RWPE1 (cell line): ENCODE measurements at regions not wholly inside any gene's neighbourhood (a gene's known extent, or its start where the extent isn't known, plus 50 kb on each side); places are given as distances from the start of the nearest gene placed in this dataset.
A peak's percentile ranks its signal among the peaks of the same experiment; 100 is the strongest.
"Not testable (repeated sequence)": the region's sequence is repeated elsewhere in the genome, so short reads cannot be mapped to it uniquely, and the experiment has no call there.

ENCODE experiments used
- CTCF ChIA-PET: fragments of 350-600 bp; sonication (Branson Sonifier 250); formaldehyde crosslinking; extraction: SDS; loops from one replicate; lab custom pipeline; 2021; lab: Yijun Ruan, JAX
- POLR2A ChIA-PET: fragments of 400-600 bp; formaldehyde crosslinking; extraction: SDS; loops from one replicate; lab custom pipeline; 2020; ENCODE audit warnings: antibody characterized with exemption; ENCODE audit not compliant: low non-redundant PET; lab: Yijun Ruan, JAX
- DNase-seq: peaks from one replicate; pipeline ENCODE4 v3.0.0; 2012; ENCODE audit warnings: low spot score
- H3K27ac ChIP-seq: fragments of 450-650 bp; 2 replicates; pipeline ENCODE4 v1.5.1; 2017
- TF ChIP-seq, protein P1 (sequence below): fragments of 450-650 bp; conservative IDR thresholded peaks from 2 replicates; pipeline ENCODE4 v1.5.1; 2017; ENCODE audit warnings: low read depth, mild to moderate bottlenecking

DNA sequence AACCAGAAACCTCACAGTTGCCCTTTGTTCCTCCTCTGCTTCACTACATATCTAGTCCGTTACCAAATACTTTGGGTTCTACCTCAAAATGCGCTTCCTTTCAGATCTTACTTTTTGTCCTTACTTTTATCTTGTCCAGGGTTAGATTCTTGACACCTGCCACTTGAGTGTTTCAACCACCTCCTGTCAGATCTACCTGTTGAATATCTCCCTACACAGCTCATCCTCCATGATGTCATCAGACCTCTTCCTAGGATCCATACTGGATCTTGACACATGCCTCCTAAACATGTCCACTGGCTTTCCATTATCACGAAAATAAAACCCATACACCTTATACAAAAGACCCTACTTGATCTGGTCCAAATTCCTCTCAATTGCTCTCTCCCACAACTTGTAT lies 125.2 kb upstream of the SLC24A2 start:
- TF ChIP-seq, protein P1, sequence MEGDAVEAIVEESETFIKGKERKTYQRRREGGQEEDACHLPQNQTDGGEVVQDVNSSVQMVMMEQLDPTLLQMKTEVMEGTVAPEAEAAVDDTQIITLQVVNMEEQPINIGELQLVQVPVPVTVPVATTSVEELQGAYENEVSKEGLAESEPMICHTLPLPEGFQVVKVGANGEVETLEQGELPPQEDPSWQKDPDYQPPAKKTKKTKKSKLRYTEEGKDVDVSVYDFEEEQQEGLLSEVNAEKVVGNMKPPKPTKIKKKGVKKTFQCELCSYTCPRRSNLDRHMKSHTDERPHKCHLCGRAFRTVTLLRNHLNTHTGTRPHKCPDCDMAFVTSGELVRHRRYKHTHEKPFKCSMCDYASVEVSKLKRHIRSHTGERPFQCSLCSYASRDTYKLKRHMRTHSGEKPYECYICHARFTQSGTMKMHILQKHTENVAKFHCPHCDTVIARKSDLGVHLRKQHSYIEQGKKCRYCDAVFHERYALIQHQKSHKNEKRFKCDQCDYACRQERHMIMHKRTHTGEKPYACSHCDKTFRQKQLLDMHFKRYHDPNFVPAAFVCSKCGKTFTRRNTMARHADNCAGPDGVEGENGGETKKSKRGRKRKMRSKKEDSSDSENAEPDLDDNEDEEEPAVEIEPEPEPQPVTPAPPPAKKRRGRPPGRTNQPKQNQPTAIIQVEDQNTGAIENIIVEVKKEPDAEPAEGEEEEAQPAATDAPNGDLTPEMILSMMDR: no peak
- H3K27ac ChIP-seq: no peak overlapping the region
- ChIA-PET CTCF (interaction anchor here (0.8 kb wide), 1 partner anchor 22 kb away, joined by 3 read pairs; no protein-coding TSS in a partner anchor), POLR2A (no interaction called here)
- DNase-seq: no peak

DNA sequence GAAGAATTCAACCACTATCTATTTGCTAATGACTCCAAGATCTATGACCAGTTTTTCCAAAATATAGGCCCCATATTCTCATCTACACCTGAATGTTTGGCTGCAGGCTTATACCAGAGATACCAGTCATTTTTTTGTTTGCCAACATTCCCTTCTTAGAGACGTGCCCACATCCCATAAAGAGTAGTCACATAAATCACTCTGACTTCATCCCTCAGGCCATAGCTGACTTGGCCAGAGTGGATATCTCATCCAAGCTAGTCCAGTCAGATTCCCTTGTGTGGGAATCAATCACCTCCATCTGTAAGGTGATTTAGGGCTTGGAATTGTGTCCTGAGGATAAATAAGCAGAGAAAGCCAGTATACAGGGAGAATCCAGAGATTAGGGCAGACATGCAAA lies 124.3 kb upstream of the SLC24A2 start:
- peak; percentile 52 for DNase-seq
- POLR2A ChIA-PET: no interaction called here
- TF ChIP-seq, protein P1: no peak
- CTCF ChIA-PET: no interaction called here
- no peak overlapping the region for H3K27ac ChIP-seq

DNA sequence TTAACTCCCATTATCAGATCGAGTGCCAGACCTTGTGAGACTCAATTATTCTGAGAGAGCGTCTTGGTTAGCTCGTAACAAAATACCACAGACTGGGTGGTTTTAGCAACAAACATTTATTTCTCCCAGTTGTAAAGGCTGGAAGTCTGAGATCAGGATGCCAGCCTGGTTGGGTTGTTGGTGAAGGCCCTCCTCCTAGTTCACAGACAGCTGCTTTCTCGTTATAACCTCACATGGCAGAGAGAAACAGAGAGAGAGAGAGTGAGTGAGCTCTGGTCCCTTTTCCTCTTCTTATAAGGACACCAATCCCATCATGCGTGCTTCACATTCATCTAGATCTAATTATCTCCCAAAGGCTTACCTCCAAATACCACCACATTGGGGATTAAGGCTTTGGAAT lies 114.2 kb upstream of the SLC24A2 start:
- CTCF ChIA-PET: no interaction called here
- no peak for DNase-seq
- no peak overlapping the region for H3K27ac ChIP-seq
- POLR2A ChIA-PET: no interaction called here
- TF ChIP-seq, protein P1: no peak

DNA sequence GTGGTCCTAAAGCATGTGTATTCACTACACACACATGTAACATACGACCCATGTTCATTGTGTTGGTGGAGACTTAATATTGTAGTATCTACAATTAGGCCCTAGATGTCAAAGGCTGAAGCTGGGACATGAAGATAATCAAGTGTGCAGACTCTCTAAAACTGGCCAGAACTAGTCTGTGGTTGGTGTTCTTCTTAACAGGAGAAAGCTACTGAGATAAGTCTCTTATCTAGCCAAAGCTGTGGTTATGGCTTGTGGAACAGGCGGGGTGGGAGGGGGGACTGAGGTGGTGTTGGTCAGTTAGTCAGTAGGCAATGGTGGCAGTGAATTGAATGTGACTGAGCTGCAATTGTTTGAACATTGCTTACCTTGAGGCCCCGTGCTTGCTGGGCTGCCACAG lies 112.7 kb upstream of the SLC24A2 start:
- POLR2A ChIA-PET: no interaction called here
- TF ChIP-seq, protein P1: no peak
- H3K27ac ChIP-seq: no peak overlapping the region
- CTCF ChIA-PET: no interaction called here
- no peak for DNase-seq

DNA sequence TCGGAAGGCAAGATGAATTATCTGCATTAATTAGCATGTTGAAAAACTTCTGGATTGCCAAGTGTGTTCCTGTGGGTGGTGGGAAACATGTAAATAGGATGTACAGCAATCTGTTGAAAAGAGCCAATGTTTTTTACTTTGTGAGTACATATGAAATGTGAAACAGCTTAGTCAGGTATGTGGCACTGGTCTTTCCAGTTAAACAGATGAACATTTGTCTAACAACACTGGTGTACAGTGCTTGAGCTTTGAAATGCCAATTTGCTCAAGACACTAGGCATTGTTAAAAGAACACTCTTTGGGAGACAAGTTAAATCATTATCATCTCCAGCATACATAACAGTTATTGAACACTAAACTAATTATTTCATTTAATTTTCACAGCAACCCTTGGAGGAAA lies 107.3 kb upstream of the SLC24A2 start:
- no peak for DNase-seq
- TF ChIP-seq, protein P1: no peak
- ChIA-PET CTCF (no interaction called here), POLR2A (no interaction called here)
- no peak overlapping the region for H3K27ac ChIP-seq

DNA sequence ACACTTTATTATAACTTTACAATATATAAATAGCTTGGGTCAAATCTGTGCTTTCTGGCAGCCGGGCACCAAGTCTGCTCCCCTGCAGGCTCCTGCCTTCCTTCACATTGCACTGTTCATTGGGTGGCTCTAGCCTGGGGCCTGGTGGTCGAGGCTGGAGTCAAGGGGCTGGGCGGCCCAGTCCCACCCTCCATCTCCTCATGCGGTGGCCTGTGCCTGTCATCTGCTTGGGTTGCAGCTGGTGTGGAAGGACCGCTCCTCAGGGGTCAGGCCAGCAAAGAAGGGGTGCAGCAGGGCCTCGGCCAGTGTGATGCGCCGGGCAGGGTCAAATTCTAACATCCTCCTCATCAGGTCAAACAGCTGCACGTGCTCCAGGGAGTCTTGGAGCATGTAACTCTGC lies 106.7 kb upstream of the SLC24A2 start:
- POLR2A ChIA-PET, CTCF ChIA-PET, H3K27ac ChIP-seq, DNase-seq: not testable (repeated sequence)

DNA sequence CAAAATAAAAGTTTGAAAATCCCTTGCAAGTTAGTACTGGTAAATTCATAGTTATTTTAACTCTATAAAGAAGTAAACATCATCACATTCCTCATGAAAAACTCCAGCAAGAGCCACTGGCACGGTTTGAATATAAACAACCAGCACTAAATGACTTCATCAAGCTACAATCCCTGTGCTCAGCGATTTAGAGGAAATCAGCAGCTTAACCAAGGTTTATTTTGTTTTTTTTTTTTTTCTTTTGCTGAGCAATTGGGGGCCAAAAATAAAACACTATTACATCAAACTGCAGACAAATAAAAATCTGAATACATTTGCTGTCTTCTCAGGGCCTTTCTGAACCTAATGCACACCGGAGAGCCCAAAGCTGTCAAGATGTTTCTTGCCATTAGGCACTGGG lies 106.2 kb upstream of the SLC24A2 start:
- ChIA-PET POLR2A (interaction anchor here (0.7 kb wide), 1 partner anchor 42 kb away, joined by 5 read pairs; no protein-coding TSS in a partner anchor), CTCF (interaction anchor here (0.7 kb wide), 1 partner anchor 304 kb away, joined by 3 read pairs; no protein-coding TSS in a partner anchor)
- TF ChIP-seq, protein P1: no peak

More for the DNA sequence above, 106.2 kb upstream of the SLC24A2 start:
- DNase-seq: no peak
- H3K27ac ChIP-seq: no peak overlapping the region
